WTC11 (cell line): ENCODE measurements at regions not wholly inside any gene's neighbourhood (a gene's known extent, or its start where the extent isn't known, plus 50 kb on each side); places are given as distances from the start of the nearest gene placed in this dataset.
A peak's percentile ranks its signal among the peaks of the same experiment; 100 is the strongest.

Source experiments
- ATAC-seq: fragments of 200-7000 bp; cut with Tn5 transposase; 2 replicates; pipeline ENCODE4 v1.10.0; 2021; ENCODE audit warnings: mild to moderate bottlenecking, moderate library complexity
- CTCF ChIA-PET: fragments of 300-600 bp; sonication (Branson Sonifier 250); formaldehyde crosslinking; loops from one replicate; lab custom pipeline; 2021; ENCODE audit warnings: antibody characterized with exemption; lab: Charles Lee
- POLR2A ChIA-PET: fragments of 350-600 bp; sonication (Branson Sonifier 250); formaldehyde crosslinking; loops from one replicate; lab custom pipeline; 2021; ENCODE audit warnings: antibody characterized with exemption; lab: Charles Lee
- DNase-seq: peaks from one replicate; pipeline ENCODE4 v3.0.0; 2021; ENCODE audit warnings: low spot score
- H3K27ac Mint-ChIP-seq: 2 replicates; pipeline ENCODE4 v1.8.0; 2021; ENCODE audit warnings: mixed read lengths
- H3K27me3 Mint-ChIP-seq: 2 replicates; pipeline ENCODE4 v1.8.0; 2021; ENCODE audit warnings: low read depth, mild to moderate bottlenecking, moderate library complexity, mixed read lengths
- H3K36me3 Mint-ChIP-seq: 2 replicates; pipeline ENCODE4 v1.8.0; 2021; ENCODE audit warnings: mixed read lengths
- H3K4me1 Mint-ChIP-seq: 2 replicates; pipeline ENCODE4 v1.8.0; 2022; ENCODE audit warnings: mixed read lengths
- H3K4me3 Mint-ChIP-seq: 2 replicates; pipeline ENCODE4 v1.8.0; 2021; ENCODE audit warnings: mild to moderate bottlenecking, moderate library complexity, mixed read lengths
- H3K9me3 Mint-ChIP-seq: 2 replicates; pipeline ENCODE4 v1.8.0; 2021; ENCODE audit warnings: mixed read lengths
- CBFB ChIP-seq: sonication (generic); formaldehyde crosslinking; IDR thresholded peaks from 2 replicates; pipeline ENCODE4 v1.8.1; 2022; ENCODE audit warnings: mild to moderate bottlenecking, low read depth, missing genetic modification reagents
- CREM ChIP-seq: sonication (generic); formaldehyde crosslinking; IDR thresholded peaks from 2 replicates; pipeline ENCODE4 v1.8.1; 2022; ENCODE audit warnings: mild to moderate bottlenecking, missing genetic modification reagents, moderate library complexity
- CTCF ChIP-seq: fragments of 200-600 bp; IDR thresholded peaks from 2 replicates; pipeline ENCODE4 v1.8.0; 2022; ENCODE audit warnings: antibody characterized with exemption
- ELF4 ChIP-seq: sonication (generic); formaldehyde crosslinking; IDR thresholded peaks from 2 replicates; pipeline ENCODE4 v1.8.1; 2022; ENCODE audit warnings: low read depth, mild to moderate bottlenecking, moderate library complexity, missing genetic modification reagents
- GRHL2 ChIP-seq: fragments of 250-450 bp; sonication (Bioruptor Pico); IDR thresholded peaks from 2 replicates; pipeline ENCODE4 v1.8.0; 2022; ENCODE audit warnings: mild to moderate bottlenecking, moderate library complexity; ENCODE audit not compliant: insufficient replicate concordance, severe bottlenecking
- JUN ChIP-seq: sonication (generic); formaldehyde crosslinking; IDR thresholded peaks from 2 replicates; pipeline ENCODE4 v1.8.0; 2023; ENCODE audit warnings: mild to moderate bottlenecking, missing genetic modification reagents
- KAT7 ChIP-seq: sonication (generic); formaldehyde crosslinking; IDR thresholded peaks from 2 replicates; pipeline ENCODE4 v1.8.1; 2023; ENCODE audit warnings: missing genetic modification reagents, mild to moderate bottlenecking, borderline replicate concordance
- NFATC4 ChIP-seq: fragments of 250-450 bp; sonication (Bioruptor Pico); IDR thresholded peaks from 2 replicates; pipeline ENCODE4 v1.9.0; 2021; ENCODE audit warnings: mild to moderate bottlenecking
- NFE2L1 ChIP-seq: sonication (generic); formaldehyde crosslinking; IDR thresholded peaks from 2 replicates; pipeline ENCODE4 v1.8.1; 2023; ENCODE audit warnings: missing genetic modification reagents
- NR1H2 ChIP-seq: sonication (generic); formaldehyde crosslinking; IDR thresholded peaks from 2 replicates; pipeline ENCODE4 v1.9.0; 2021; ENCODE audit warnings: mild to moderate bottlenecking, moderate library complexity, missing genetic modification reagents
- NR2C2 ChIP-seq: sonication (generic); formaldehyde crosslinking; IDR thresholded peaks from 2 replicates; pipeline ENCODE4 v1.8.0; 2022; ENCODE audit warnings: mild to moderate bottlenecking, missing genetic modification reagents
- TEAD1 ChIP-seq: sonication (generic); formaldehyde crosslinking; IDR thresholded peaks from 2 replicates; pipeline ENCODE4 v1.8.0; 2022; ENCODE audit warnings: mild to moderate bottlenecking, missing genetic modification reagents
- ZNF263 ChIP-seq: sonication (generic); formaldehyde crosslinking; IDR thresholded peaks from 2 replicates; pipeline ENCODE4 v1.8.1; 2022; ENCODE audit warnings: low read depth, mild to moderate bottlenecking, moderate library complexity, missing genetic modification reagents
- ZNF281 ChIP-seq: sonication (generic); formaldehyde crosslinking; IDR thresholded peaks from 2 replicates; pipeline ENCODE4 v1.8.0; 2023; ENCODE audit warnings: mild to moderate bottlenecking, missing genetic modification reagents
- ZNF423 ChIP-seq: fragments of 250-450 bp; sonication (Bioruptor Pico); IDR thresholded peaks from 2 replicates; pipeline ENCODE4 v2.1.2; 2022; ENCODE audit warnings: mild to moderate bottlenecking, moderate library complexity
- ZNF512 ChIP-seq: sonication (generic); formaldehyde crosslinking; IDR thresholded peaks from 2 replicates; pipeline ENCODE4 v1.8.1; 2022; ENCODE audit warnings: missing genetic modification reagents, borderline replicate concordance
- ZNF532 ChIP-seq: fragments of 250-450 bp; sonication (Bioruptor Pico); IDR thresholded peaks from 2 replicates; pipeline ENCODE4 v1.9.0; 2021; ENCODE audit warnings: mild to moderate bottlenecking, borderline replicate concordance
- TF ChIP-seq, protein P1 (sequence below): sonication (generic); formaldehyde crosslinking; IDR thresholded peaks from 2 replicates; pipeline ENCODE4 v1.8.0; 2022; ENCODE audit warnings: mild to moderate bottlenecking, missing genetic modification reagents
- TF ChIP-seq, protein P2 (sequence below): sonication (generic); formaldehyde crosslinking; IDR thresholded peaks from 2 replicates; pipeline ENCODE4 v1.8.1; 2023; ENCODE audit warnings: mild to moderate bottlenecking, missing genetic modification reagents, moderate library complexity
- TF ChIP-seq, protein P3 (sequence below): fragments of 250-450 bp; sonication (Bioruptor Pico); IDR thresholded peaks from 2 replicates; pipeline ENCODE4 v1.9.0; 2021; ENCODE audit warnings: mild to moderate bottlenecking

GRCh38 chr4:135371137-135371536 lies 1169.5 kb upstream of the PABPC4L start:
- no peak overlapping the region for H3K4me3 Mint-ChIP-seq
- CTCF ChIA-PET: interaction anchor here (0.7 to 1.8 kb wide), 2 partner anchors 15 to 48 kb away, joined by 3 to 6 read pairs; no protein-coding TSS in a partner anchor
- TF ChIP-seq ZNF512 (CRISPR knock-in tag): no peak
- 0 out of 2 replicates have a peak, but pooled peaks have one; percentile 24 for TF ChIP-seq CTCF

GRCh38 chr4:135368831-135369230 lies 1167.2 kb upstream of the PABPC4L start:
- ChIA-PET POLR2A (no interaction called here), CTCF (no interaction called here)
- Mint-ChIP-seq H3K4me1 (peaks cover 6% of the 10 kb centered on the region; the same call in 1 of the 2 replicates), H3K9me3 (peaks cover 18% of the 10 kb centered on the region), H3K27me3 (no peaks in the 10 kb centered on the region), H3K36me3 (peaks cover 3% of the 10 kb centered on the region; the same call in 1 of the 2 replicates), H3K27ac (no peak overlapping the region), H3K4me3 (no peak overlapping the region)
- ATAC-seq: no peak
- DNase-seq: no peak
- TF ChIP-seq JUN (CRISPR knock-in tag): no peak
- TF ChIP-seq CBFB (CRISPR knock-in tag): no peak
- no peak for TF ChIP-seq NFATC4
- TF ChIP-seq, protein P1, sequence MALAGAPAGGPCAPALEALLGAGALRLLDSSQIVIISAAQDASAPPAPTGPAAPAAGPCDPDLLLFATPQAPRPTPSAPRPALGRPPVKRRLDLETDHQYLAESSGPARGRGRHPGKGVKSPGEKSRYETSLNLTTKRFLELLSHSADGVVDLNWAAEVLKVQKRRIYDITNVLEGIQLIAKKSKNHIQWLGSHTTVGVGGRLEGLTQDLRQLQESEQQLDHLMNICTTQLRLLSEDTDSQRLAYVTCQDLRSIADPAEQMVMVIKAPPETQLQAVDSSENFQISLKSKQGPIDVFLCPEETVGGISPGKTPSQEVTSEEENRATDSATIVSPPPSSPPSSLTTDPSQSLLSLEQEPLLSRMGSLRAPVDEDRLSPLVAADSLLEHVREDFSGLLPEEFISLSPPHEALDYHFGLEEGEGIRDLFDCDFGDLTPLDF (CRISPR knock-in tag): no peak
- no peak for TF ChIP-seq ELF4 (CRISPR knock-in tag)
- no peak for TF ChIP-seq ZNF281 (CRISPR knock-in tag)
- TF ChIP-seq ZNF263 (CRISPR knock-in tag): no peak
- TF ChIP-seq, protein P2, sequence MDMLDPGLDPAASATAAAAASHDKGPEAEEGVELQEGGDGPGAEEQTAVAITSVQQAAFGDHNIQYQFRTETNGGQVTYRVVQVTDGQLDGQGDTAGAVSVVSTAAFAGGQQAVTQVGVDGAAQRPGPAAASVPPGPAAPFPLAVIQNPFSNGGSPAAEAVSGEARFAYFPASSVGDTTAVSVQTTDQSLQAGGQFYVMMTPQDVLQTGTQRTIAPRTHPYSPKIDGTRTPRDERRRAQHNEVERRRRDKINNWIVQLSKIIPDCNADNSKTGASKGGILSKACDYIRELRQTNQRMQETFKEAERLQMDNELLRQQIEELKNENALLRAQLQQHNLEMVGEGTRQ: no peak
- no peak for TF ChIP-seq CREM (CRISPR knock-in tag)
- no peak for TF ChIP-seq NR2C2 (CRISPR knock-in tag)
- TF ChIP-seq, protein P3, sequence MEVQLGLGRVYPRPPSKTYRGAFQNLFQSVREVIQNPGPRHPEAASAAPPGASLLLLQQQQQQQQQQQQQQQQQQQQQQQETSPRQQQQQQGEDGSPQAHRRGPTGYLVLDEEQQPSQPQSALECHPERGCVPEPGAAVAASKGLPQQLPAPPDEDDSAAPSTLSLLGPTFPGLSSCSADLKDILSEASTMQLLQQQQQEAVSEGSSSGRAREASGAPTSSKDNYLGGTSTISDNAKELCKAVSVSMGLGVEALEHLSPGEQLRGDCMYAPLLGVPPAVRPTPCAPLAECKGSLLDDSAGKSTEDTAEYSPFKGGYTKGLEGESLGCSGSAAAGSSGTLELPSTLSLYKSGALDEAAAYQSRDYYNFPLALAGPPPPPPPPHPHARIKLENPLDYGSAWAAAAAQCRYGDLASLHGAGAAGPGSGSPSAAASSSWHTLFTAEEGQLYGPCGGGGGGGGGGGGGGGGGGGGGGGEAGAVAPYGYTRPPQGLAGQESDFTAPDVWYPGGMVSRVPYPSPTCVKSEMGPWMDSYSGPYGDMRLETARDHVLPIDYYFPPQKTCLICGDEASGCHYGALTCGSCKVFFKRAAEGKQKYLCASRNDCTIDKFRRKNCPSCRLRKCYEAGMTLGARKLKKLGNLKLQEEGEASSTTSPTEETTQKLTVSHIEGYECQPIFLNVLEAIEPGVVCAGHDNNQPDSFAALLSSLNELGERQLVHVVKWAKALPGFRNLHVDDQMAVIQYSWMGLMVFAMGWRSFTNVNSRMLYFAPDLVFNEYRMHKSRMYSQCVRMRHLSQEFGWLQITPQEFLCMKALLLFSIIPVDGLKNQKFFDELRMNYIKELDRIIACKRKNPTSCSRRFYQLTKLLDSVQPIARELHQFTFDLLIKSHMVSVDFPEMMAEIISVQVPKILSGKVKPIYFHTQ: no peak
- TF ChIP-seq TEAD1 (CRISPR knock-in tag): no peak
- TF ChIP-seq KAT7 (CRISPR knock-in tag): no peak
- TF ChIP-seq ZNF423 (CRISPR knock-in tag): no peak
- no peak for TF ChIP-seq ZNF532 (CRISPR knock-in tag)
- TF ChIP-seq GRHL2 (CRISPR knock-in tag): no peak
- TF ChIP-seq NFE2L1 (CRISPR knock-in tag): no peak
- no peak for TF ChIP-seq NR1H2

More at GRCh38 chr4:135371137-135371536, 1169.5 kb upstream of the PABPC4L start:
- Mint-ChIP-seq H3K27me3 (no peaks in the 10 kb centered on the region), H3K4me1 (peaks cover 6% of the 10 kb centered on the region; the same call in 1 of the 2 replicates), H3K9me3 (peaks cover 31% of the 10 kb centered on the region), H3K27ac (no peak overlapping the region), H3K36me3 (peaks cover 14% of the 10 kb centered on the region)
- POLR2A ChIA-PET: no interaction called here
- DNase-seq (peak; percentile 65), ATAC-seq (peak; percentile 67)
